GM12864 (cell line): ENCODE measurements at regions not wholly inside any gene's neighbourhood (a gene's known extent, or its start where the extent isn't known, plus 50 kb on each side); places are given as distances from the start of the nearest gene placed in this dataset.
"Not testable (repeated sequence)": the region's sequence is repeated elsewhere in the genome, so short reads cannot be mapped to it uniquely, and the experiment has no call there.

ENCODE experiments used
- DNase-seq: peaks from one replicate; pipeline ENCODE4 v3.0.0-alpha.2; 2011; ENCODE audit warnings: low read depth
- H3K4me3 ChIP-seq: 2 replicates; pipeline ENCODE4 v1.5.1; 2011; ENCODE audit warnings: mild to moderate bottlenecking, low read depth, low read length, control low read depth
- TF ChIP-seq, protein P1 (sequence below): IDR thresholded peaks from 2 replicates; pipeline ENCODE4 v1.5.1; 2011; ENCODE audit warnings: low read depth, mild to moderate bottlenecking, moderate library complexity, low read length, control low read depth, inconsistent platforms; ENCODE audit errors: missing control alignments

DNA sequence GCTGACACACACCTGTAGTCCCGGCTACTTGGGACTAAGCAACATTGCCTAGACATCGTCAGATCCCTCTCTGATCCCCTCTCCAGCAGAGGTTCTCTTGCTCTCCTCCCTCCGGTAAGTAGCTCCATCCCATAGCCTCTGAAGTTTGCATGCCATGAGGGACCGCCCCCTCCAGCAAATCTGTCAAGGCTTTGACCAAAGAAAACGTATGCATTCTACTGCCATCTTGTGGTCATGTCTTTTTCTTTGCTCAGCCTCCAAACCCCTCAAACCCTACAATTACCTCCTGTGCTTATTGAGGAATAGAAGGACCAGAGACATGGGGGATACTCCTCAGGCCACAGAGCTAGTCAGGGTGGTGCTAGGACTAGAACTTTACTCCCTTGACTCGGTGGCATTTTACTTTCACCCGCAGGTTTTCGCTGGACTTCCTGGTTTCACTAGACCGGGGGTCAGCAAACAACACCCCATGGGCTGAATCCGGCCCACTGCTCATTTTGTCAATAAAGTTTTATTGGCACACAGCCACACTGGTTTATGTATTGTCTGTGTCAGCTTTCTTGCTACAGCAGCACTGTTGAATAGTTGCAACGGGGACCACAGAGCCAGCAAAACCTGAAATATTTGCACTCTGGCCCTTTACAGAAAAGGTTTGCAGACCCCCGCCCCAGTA lies 202.6 kb upstream of the FOXK1 start:
- peak; percentile 2 for DNase-seq
- TF ChIP-seq, protein P1, sequence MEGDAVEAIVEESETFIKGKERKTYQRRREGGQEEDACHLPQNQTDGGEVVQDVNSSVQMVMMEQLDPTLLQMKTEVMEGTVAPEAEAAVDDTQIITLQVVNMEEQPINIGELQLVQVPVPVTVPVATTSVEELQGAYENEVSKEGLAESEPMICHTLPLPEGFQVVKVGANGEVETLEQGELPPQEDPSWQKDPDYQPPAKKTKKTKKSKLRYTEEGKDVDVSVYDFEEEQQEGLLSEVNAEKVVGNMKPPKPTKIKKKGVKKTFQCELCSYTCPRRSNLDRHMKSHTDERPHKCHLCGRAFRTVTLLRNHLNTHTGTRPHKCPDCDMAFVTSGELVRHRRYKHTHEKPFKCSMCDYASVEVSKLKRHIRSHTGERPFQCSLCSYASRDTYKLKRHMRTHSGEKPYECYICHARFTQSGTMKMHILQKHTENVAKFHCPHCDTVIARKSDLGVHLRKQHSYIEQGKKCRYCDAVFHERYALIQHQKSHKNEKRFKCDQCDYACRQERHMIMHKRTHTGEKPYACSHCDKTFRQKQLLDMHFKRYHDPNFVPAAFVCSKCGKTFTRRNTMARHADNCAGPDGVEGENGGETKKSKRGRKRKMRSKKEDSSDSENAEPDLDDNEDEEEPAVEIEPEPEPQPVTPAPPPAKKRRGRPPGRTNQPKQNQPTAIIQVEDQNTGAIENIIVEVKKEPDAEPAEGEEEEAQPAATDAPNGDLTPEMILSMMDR: peak; percentile 35
- H3K4me3 ChIP-seq: no peak overlapping the region

GRCh38 chr7:4480131-4480530 lies 202.0 kb upstream of the FOXK1 start:
- not testable (repeated sequence) for DNase-seq, H3K4me3 ChIP-seq

GRCh38 chr7:4483851-4484250 lies 198.2 kb upstream of the FOXK1 start:
- no peak for DNase-seq
- TF ChIP-seq, protein P1: no peak
- no peak overlapping the region for H3K4me3 ChIP-seq

DNA sequence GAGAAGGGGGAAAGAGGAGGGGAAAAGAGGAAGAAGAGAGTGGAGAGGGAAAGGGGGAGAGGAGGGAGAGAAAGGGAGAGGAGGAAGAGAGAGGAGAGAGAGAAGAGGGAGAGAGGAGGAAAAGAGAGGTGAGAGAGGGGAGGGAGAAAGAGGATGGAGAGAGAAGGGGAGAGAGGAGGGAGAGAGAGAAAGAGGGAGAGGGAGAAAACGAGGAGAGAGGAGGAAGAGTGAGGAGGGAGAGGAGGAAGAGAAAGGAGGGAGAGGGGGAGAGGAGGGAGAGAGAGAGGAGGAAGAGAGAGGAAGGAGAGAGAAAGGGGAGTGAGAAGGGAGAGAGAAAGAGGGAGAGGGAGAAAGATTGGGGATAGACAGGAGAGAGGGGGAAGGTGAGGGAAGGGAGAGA lies 197.6 kb upstream of the FOXK1 start:
- TF ChIP-seq, protein P1: no peak
- DNase-seq: no peak

DNA sequence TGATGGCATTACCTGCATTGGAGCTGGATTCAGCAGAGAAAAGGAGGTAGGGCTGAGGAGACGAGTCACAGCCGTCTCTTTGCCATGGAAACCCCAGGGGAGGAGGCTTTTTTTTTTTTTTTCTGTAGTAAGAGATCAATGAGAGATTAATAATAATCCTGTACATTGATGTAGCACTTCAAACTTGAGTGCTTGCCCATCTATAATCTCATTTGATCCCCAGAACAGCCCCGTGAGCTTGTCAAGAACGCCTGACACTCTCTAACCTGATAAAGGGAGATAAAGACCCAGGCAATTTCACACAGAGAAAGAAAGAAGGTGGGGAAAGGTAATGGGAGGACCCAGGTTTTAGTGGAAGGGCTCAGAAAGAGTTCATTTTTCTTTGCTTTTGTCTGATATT lies 195.2 kb upstream of the FOXK1 start:
- TF ChIP-seq, protein P1: no peak
- no peak for DNase-seq
- H3K4me3 ChIP-seq: no peak overlapping the region

More for the DNA sequence above, 197.6 kb upstream of the FOXK1 start:
- H3K4me3 ChIP-seq: no peak overlapping the region

GRCh38 chr7:4496911-4497310 lies 185.2 kb upstream of the FOXK1 start:
- not testable (repeated sequence) for DNase-seq, H3K4me3 ChIP-seq

- TF ChIP-seq, protein P1: no peak
- DNase-seq: no peak
- no peak overlapping the region for H3K4me3 ChIP-seq
Observed at GRCh38 chr7:4500812-4501211, 181.3 kb upstream of the FOXK1 start.

DNA sequence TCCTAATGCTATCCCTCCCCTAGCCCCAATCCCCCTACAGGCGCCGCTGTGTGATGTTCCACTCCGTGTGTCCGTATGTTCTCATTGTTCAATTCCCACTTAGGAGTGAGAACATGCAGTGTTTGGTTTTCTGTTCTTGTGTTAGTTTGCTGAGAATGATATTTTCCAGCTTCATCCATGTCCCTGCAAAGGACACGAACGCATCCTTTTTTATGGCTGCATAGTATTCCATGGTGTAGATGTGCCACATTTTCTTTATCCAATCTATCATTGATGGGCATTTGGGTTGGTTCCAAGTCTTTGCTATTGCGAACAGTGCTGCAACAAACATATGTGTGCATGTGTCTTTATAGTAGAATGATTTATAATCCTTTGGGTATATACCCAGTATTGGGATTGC lies 174.2 kb upstream of the FOXK1 start:
- not testable (repeated sequence) for H3K4me3 ChIP-seq, DNase-seq

GRCh38 chr7:4513450-4513849 lies 168.6 kb upstream of the FOXK1 start:
- TF ChIP-seq, protein P1: no peak
- no peak for DNase-seq
- H3K4me3 ChIP-seq: no peak overlapping the region
